GM21526 (cell line): ENCODE measurements at regions not wholly inside any gene's neighbourhood (a gene's known extent, or its start where the extent isn't known, plus 50 kb on each side); places are given as distances from the start of the nearest gene placed in this dataset.
"Not testable (repeated sequence)": the region's sequence is repeated elsewhere in the genome, so short reads cannot be mapped to it uniquely, and the experiment has no call there.

Experiments
- ATAC-seq: cut with Tn5 transposase; IDR thresholded peaks from one replicate; pipeline ENCODE4 v1.9.1; 2021; ENCODE audit warnings: moderate library complexity; ENCODE audit not compliant: unreplicated experiment, low FRiP score

- no peak for ATAC-seq
Measured at GRCh38 chrX:13387666-13388494, 68.0 kb upstream of the ATXN3L start.

DNA sequence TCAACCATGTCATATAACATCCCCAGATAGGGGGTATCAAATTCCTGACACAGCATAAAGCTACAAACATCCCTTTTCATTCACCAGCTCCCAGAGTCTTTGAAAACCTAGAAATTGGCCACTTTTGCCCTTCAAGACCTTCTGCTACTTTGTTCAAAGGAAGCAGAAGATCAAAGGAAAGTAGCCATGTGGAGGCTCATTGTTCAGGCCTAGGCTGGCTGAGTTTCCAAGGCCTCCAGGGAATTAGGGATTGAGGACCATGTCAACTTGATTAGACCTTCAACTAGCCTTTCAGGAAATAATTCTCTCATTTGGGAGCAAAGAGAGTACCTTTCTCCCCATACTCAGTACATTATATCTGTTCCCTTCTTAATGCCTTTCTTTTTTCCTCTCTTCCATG, 66.8 kb upstream of the ATXN3L start:
- no peak for ATAC-seq

DNA sequence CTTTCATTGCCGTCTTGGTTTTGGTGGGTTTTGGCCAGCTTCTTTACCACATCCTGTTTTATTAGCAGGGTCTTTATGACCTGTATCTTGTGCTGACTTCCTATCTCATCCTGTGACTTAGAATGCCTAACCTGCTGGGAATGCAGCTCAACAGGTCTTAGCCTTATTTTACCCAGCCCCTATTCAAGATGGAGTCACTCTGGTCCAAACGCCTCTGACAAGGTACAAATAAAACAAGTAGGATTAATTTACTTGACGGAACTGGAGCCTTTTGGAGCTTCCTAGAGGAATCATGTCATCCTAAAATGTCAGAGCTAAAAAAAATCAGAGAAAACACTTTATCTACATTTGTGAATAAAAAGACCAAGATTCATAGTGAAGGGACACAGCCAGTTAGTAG, 66.2 kb upstream of the ATXN3L start:
- ATAC-seq = no peak

DNA sequence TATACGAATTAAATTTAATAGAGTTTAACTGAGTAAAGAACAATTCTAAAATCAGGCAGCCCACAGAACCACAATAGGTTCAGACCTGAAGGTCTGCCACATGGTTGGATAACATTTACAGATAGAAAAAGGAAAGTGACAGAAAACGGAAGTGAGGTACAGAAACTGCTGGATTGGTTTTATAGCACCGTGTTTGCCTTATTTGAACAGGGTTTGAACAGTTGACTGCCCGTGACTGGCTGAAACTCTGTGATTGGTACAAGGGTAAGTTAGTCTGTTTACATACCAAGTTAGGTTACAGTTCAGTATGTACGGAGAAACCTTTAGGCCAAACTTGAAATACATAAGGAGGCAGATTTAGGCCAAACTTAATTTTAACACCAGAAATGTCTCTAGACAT, 64.1 kb upstream of the ATXN3L start:
- ATAC-seq = no peak

DNA sequence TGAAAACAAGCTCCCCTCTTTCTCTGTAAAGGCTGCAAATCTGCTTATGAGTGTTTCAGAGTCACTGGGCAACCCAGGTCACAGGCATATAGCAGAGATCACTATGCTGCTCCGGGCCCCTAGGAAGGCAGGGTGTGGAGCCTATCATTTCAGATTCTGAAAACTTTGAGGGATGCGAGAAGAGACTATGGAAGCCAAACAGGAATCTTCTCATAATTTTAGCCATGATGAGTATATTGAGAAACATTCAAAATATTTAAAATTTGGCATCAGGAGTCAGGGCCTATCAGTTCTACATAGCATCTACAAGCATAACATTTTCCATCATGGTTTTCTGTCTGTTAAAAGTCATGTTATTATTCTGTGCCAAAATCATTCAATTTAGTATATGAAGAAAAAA, 61.7 kb upstream of the ATXN3L start:
- ATAC-seq = no peak

- no peak for ATAC-seq
Measured at GRCh38 chrX:13380211-13380610, 60.4 kb upstream of the ATXN3L start.

GRCh38 chrX:13378562-13379518, 59.0 kb upstream of the ATXN3L start:
- not testable (repeated sequence) for ATAC-seq

DNA sequence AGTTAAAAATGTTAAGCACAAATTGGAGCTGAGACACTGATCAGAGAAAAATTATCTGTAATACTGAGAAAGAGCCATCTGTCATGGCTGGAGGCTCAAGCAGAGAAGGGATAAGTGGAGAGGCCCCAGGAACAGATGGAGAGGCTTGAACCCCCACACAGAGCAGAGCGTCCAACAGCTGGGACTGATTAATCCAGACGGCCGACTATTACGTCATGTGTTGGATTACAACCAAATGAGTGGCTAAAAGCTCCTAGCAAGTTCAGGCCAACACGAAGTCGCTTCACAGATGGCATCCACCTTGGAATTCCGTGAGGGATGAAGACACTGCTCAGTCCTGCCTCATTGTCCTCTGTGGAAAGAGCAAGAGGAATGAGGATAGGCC, 57.7 kb upstream of the ATXN3L start:
- ATAC-seq = no peak

- ATAC-seq = no peak
Measured at GRCh38 chrX:13376857-13377549, 57.1 kb upstream of the ATXN3L start.

GRCh38 chrX:13375596-13375995, 55.7 kb upstream of the ATXN3L start:
- not testable (repeated sequence) for ATAC-seq

DNA sequence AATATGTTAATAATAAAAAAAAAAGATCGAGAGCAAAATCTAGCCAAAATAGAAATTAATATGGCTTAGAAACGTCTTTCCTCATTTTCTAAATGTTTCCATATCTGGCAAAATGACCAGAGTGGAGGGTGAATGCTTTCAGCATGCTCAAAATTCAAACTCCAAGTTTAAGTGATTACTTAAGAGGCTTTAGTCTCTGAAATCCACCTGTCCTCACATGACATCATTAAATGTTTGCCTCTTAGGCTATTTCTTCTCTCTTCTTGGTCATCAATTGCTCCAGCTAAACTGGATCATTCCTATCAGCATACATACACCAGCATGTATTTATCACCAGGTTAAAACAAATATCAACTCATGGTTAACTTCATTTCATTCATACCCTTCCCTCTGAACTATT, 54.5 kb upstream of the ATXN3L start:
- no peak for ATAC-seq

DNA sequence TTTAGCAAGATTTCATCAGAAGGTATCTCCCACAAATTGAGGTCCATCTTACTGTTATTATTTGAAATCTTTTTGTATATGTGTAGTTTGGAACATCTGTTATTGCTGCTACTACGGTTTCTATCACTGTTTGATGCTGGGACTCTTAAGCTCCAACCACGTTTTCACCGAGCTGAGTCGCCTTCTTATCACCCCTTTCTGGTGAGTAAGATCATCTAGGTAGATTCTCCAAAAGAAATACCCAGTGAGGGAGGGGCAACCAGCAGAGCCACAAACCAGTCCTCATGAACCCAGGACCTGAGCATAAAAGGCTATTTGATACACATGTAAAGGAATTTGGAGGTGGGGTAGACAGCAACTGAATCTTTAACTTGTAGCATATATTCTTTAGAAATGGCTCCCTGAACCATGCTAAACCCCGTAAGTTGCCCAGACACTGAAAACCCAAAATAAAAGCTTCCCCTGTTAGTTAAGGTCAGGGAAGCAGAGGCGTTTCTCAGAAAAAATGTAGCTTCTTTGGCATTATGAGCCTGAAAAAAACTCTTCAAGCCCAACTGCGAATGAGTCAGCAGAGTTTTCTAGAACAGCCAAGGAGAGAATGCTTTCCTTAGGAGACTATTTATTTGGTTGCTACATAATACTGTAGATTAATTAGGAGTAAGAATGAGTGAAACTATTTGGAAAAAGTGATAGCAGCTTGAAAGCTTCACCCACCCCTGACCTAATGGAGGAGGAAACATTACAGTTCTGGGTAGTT, 53.8 kb upstream of the ATXN3L start:
- no peak for ATAC-seq

DNA sequence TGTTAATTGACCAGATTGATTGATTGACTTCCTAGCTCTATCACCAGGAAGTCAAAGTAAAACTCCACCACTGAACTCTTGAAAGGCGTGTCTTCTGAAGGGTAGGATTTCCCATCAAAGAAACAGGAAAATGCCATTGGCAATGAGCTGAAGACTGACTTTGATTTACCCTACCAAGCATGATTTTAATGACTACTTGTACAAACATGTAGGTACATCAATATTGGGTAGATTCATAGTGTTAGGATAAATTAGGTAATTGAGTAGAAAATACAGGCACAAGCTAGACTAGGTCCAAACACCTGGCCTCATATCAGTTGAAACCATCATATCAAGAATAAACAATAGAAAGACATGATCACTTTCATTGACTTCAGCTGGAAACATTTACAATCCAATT, 53.2 kb upstream of the ATXN3L start:
- ATAC-seq = no peak

GRCh38 chrX:13372203-13372980, 52.5 kb upstream of the ATXN3L start:
- ATAC-seq = no peak

DNA sequence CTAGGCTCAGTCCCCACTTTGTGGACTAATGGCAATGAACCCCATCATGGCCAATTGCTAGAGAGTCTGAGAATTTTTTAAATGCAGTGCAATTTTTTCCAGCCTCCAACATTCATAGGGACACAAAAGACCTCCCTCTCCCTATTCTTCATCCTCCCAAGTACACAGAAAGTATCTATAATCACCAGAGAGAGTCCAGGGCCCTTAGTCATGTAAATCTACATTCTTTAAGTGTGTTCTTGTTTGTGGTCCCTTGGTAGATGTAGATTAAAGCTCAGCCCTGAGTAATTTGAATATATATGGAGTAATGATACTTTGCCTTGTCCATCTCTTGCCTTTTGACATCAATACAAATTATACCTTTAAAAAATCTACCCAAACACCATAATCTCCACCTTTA, 51.3 kb upstream of the ATXN3L start:
- no peak for ATAC-seq

DNA sequence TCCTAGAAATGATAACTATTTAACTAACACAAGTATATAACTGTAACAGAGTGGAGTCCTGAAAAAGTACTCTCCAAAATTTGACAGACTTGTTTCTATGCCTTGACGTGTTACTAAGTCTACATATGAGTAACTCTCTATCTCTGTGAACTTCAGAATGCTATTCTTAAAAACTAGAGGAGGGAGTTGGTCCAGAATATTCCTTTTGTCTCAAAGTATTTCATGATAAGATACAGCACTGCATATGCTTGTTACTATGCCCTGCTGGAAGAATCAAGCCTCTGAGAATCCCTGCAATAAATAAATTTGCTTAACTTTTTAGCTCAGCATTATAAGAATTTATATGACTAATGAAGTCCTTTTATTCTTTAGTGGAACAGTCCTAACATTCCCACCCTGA, 50.9 kb upstream of the ATXN3L start:
- no peak for ATAC-seq
